Activated T-helper 1 cell treated with anti-CD3 and anti-CD28 coated beads, Interleukin-12 subunit alpha, Interleukin-12 subunit beta, Interleukin-2, Interleukin-4 antibody, amounts not matched to agents 30 ng/mL and 10 ng/mL and 1 ng/mL, durations not matched to agents 14 hours and 24 hours and 36 hours (primary cell): ENCODE measurements at regions not wholly inside any gene's neighbourhood (a gene's known extent, or its start where the extent isn't known, plus 50 kb on each side); places are given as distances from the start of the nearest gene placed in this dataset.

Source experiments
- DNase-seq: peaks from one replicate; pipeline ENCODE4 v3.0.0; 2021; ENCODE audit warnings: low spot score
- H3K27ac Mint-ChIP-seq: one replicate; pipeline ENCODE4 v1.8.0; 2021; ENCODE audit warnings: mild to moderate bottlenecking, mixed read lengths
- H3K27me3 Mint-ChIP-seq: one replicate; pipeline ENCODE4 v1.8.0; 2022; ENCODE audit warnings: mild to moderate bottlenecking, moderate library complexity, mixed read lengths; ENCODE audit not compliant: insufficient read depth
- H3K36me3 Mint-ChIP-seq: one replicate; pipeline ENCODE4 v1.8.0; 2021; ENCODE audit warnings: low read depth, mixed read lengths
- H3K4me1 Mint-ChIP-seq: one replicate; pipeline ENCODE4 v1.8.0; 2021; ENCODE audit warnings: low read depth, mixed read lengths
- H3K4me3 Mint-ChIP-seq: one replicate; pipeline ENCODE4 v1.8.0; 2021; ENCODE audit warnings: mild to moderate bottlenecking, moderate library complexity, mixed read lengths
- H3K9me3 Mint-ChIP-seq: one replicate; pipeline ENCODE4 v1.8.0; 2021; ENCODE audit warnings: mixed read lengths
- intact Hi-C: fragments of 100-400 bp; cut with micrococcal nuclease; formaldehyde crosslinking; loops from one replicate; pipeline ENCODE4 v1.15.1; 2024

- no peaks in the 10 kb centered on the region for H3K4me1 Mint-ChIP-seq
- DNase-seq = no peak
- intact Hi-C loops = no loop called here
- no peak overlapping the region for H3K4me3 Mint-ChIP-seq
- no peak overlapping the region for H3K27ac Mint-ChIP-seq
- H3K36me3 Mint-ChIP-seq = no peaks in the 10 kb centered on the region
- H3K27me3 Mint-ChIP-seq = no peaks in the 10 kb centered on the region
- H3K9me3 Mint-ChIP-seq = peaks cover 3% of the 10 kb centered on the region
Observed at GRCh38 chr4:31148990-31149389, 428.8 kb downstream of the PCDH7 start.

- H3K9me3 Mint-ChIP-seq = peaks cover 4% of the 10 kb centered on the region
- H3K4me3 Mint-ChIP-seq = no peak overlapping the region
- intact Hi-C loops = no loop called here
- H3K27ac Mint-ChIP-seq = no peak overlapping the region
- no peak for DNase-seq
- H3K27me3 Mint-ChIP-seq = no peaks in the 10 kb centered on the region
- H3K4me1 Mint-ChIP-seq = no peaks in the 10 kb centered on the region
- no peaks in the 10 kb centered on the region for H3K36me3 Mint-ChIP-seq
Observed at GRCh38 chr4:31156221-31156620, 436.1 kb downstream of the PCDH7 start.

- Mint-ChIP-seq H3K4me3 (no peak overlapping the region), H3K27me3 (no peaks in the 10 kb centered on the region)
- intact Hi-C loops = no loop called here
Observed at GRCh38 chr4:31160146-31160545, 440.0 kb downstream of the PCDH7 start.

DNA sequence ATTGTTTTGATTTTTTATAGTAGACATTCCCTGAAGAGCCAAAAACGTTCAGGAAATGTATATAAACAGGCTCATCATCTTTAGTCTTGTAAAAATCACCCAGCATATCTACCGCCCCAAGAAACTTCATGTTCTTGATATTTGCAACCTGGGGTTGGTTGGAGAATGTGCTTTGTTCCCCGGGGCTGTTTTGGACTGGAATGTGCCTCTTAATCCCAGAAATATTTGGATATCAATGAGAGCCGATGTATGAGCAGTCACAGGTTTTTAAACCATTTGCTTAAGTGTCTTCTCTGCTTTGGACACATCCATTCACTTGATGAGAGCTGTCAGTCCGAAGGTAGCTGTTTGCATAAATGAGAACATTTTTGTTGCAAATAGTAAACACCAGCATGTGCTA is 449.7 kb downstream of the PCDH7 start:
- intact Hi-C loops = no loop called here
- H3K27me3 Mint-ChIP-seq = no peaks in the 10 kb centered on the region

More at GRCh38 chr4:31160146-31160545, 440.0 kb downstream of the PCDH7 start:
- no peak overlapping the region for H3K27ac Mint-ChIP-seq
- DNase-seq = no peak
- no peaks in the 10 kb centered on the region for H3K36me3 Mint-ChIP-seq
- no peaks in the 10 kb centered on the region for H3K4me1 Mint-ChIP-seq
- H3K9me3 Mint-ChIP-seq = peaks cover 4% of the 10 kb centered on the region

DNA sequence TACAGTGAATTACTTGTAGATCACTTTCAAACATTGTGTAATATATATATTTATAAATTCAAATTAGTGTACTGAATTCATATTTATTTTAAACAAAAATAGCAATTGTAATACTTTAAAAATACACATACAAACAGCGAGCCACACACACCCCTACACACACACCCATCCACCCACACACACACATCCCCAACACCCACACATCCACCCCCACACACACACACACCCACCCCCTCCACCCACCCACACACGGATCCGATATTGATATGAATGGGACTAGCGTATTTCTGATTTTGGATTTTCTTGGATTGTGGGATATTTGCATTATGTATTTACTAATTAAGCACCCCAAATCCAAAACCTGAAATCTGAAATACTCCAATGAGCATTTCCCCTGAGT is 451.2 kb downstream of the PCDH7 start:
- no peaks in the 10 kb centered on the region for H3K4me1 Mint-ChIP-seq
- no peak for DNase-seq
- H3K27me3 Mint-ChIP-seq = no peaks in the 10 kb centered on the region
- H3K27ac Mint-ChIP-seq = no peak overlapping the region
- intact Hi-C loops = no loop called here
- H3K36me3 Mint-ChIP-seq = no peaks in the 10 kb centered on the region
- H3K4me3 Mint-ChIP-seq = no peak overlapping the region
- H3K9me3 Mint-ChIP-seq = peaks cover 3% of the 10 kb centered on the region

More for the DNA sequence above, 449.7 kb downstream of the PCDH7 start:
- DNase-seq = no peak
- no peaks in the 10 kb centered on the region for H3K36me3 Mint-ChIP-seq
- peaks cover 3% of the 10 kb centered on the region for H3K9me3 Mint-ChIP-seq
- H3K4me3 Mint-ChIP-seq = no peak overlapping the region
- H3K4me1 Mint-ChIP-seq = no peaks in the 10 kb centered on the region
- H3K27ac Mint-ChIP-seq = no peak overlapping the region

GRCh38 chr4:31175242-31175910 is 455.2 kb downstream of the PCDH7 start:
- Mint-ChIP-seq H3K4me3 (no peak overlapping the region), H3K27ac (no peak overlapping the region)

GRCh38 chr4:31183256-31183655 is 463.1 kb downstream of the PCDH7 start:
- intact Hi-C loops = no loop called here
- Mint-ChIP-seq H3K27ac (no peak overlapping the region), H3K36me3 (no peaks in the 10 kb centered on the region), H3K4me1 (no peaks in the 10 kb centered on the region), H3K4me3 (no peak overlapping the region), H3K27me3 (no peaks in the 10 kb centered on the region), H3K9me3 (peaks cover 19% of the 10 kb centered on the region)
- no peak for DNase-seq

More at GRCh38 chr4:31175242-31175910, 455.2 kb downstream of the PCDH7 start:
- Mint-ChIP-seq H3K4me1 (no peaks in the 10 kb centered on the region), H3K9me3 (peaks cover 3% of the 10 kb centered on the region), H3K27me3 (no peaks in the 10 kb centered on the region), H3K36me3 (no peaks in the 10 kb centered on the region)
- no peak for DNase-seq
- intact Hi-C loops = no loop called here

DNA sequence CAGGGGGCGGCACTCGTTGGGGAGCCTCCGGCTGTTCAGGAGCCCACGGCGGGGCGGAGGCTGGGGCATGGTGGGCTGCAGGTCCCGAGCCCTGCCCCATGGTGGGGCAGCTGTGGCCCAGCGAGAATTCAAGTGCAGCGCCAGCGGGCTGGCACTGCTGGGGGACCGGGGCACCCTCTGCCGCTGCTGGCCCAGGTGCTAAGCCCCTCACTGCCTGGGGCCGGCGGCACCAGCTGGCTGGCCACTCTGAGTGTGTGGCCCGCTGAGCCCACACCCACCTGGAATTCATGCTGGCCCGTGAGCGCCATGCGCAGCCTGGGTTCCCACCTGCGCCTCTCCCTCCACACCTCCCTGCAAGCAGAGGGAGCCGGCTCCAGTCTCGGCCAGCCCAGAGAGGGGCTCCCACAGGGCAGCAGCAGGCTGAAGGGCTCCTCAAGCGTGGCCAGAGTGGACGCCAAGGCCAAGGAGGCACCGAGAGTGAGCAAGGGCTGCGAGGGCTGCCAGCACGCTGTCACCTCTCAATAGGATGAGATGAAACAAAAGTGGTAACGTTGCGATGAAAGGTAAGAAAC is 464.9 kb downstream of the PCDH7 start:
- Mint-ChIP-seq H3K4me3 (no peak overlapping the region), H3K9me3 (peaks cover 19% of the 10 kb centered on the region), H3K27me3 (no peaks in the 10 kb centered on the region), H3K36me3 (no peaks in the 10 kb centered on the region), H3K4me1 (no peaks in the 10 kb centered on the region), H3K27ac (no peak overlapping the region)
- no peak for DNase-seq
- intact Hi-C loops = no loop called here

DNA sequence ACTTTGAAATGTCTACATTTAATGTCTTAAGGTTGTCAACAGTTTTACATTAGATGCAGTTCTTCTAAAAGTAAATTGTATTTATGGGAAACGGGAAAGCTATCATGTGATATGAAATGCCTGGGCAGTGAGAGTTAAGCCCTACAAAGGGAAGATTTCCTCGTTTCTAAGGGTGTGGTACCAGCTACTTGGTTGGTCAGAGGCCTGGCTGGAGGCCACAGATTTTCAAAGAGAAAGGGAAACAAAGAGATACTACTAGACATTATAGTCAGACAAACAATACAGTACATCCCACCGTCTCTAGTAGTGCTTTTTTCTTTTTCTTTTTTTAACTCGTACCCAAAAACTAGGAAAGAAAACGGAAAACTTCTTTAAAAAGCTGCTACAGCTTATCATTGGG is 467.8 kb downstream of the PCDH7 start:
- Mint-ChIP-seq H3K27ac (no peak overlapping the region), H3K27me3 (no peaks in the 10 kb centered on the region), H3K9me3 (peaks cover 21% of the 10 kb centered on the region), H3K4me1 (no peaks in the 10 kb centered on the region), H3K36me3 (no peaks in the 10 kb centered on the region), H3K4me3 (no peak overlapping the region)
- DNase-seq = no peak
- intact Hi-C loops = no loop called here

- H3K27me3 Mint-ChIP-seq = no peaks in the 10 kb centered on the region
Observed at GRCh38 chr4:31189938-31190337, 469.8 kb downstream of the PCDH7 start.

GRCh38 chr4:31190671-31191070 is 470.5 kb downstream of the PCDH7 start:
- H3K36me3 Mint-ChIP-seq = no peaks in the 10 kb centered on the region
- H3K27ac Mint-ChIP-seq = no peak overlapping the region
- H3K4me3 Mint-ChIP-seq = no peak overlapping the region
- H3K4me1 Mint-ChIP-seq = no peaks in the 10 kb centered on the region
- intact Hi-C loops = no loop called here
- no peak for DNase-seq
- H3K27me3 Mint-ChIP-seq = no peaks in the 10 kb centered on the region
- peaks cover 18% of the 10 kb centered on the region for H3K9me3 Mint-ChIP-seq

More at GRCh38 chr4:31189938-31190337, 469.8 kb downstream of the PCDH7 start:
- H3K4me1 Mint-ChIP-seq = no peaks in the 10 kb centered on the region
- no peak for DNase-seq
- H3K27ac Mint-ChIP-seq = no peak overlapping the region
- H3K36me3 Mint-ChIP-seq = no peaks in the 10 kb centered on the region
- intact Hi-C loops = no loop called here
- peaks cover 15% of the 10 kb centered on the region for H3K9me3 Mint-ChIP-seq
- no peak overlapping the region for H3K4me3 Mint-ChIP-seq

GRCh38 chr4:31192341-31192740 is 472.2 kb downstream of the PCDH7 start:
- H3K27me3 Mint-ChIP-seq = no peaks in the 10 kb centered on the region
- intact Hi-C loops = no loop called here

GRCh38 chr4:31193521-31193920 is 473.4 kb downstream of the PCDH7 start:
- intact Hi-C loops = no loop called here

More at GRCh38 chr4:31192341-31192740, 472.2 kb downstream of the PCDH7 start:
- no peak overlapping the region for H3K4me3 Mint-ChIP-seq
- DNase-seq = no peak
- no peaks in the 10 kb centered on the region for H3K4me1 Mint-ChIP-seq
- H3K27ac Mint-ChIP-seq = no peak overlapping the region
- peaks cover 25% of the 10 kb centered on the region for H3K9me3 Mint-ChIP-seq
- H3K36me3 Mint-ChIP-seq = no peaks in the 10 kb centered on the region

More at GRCh38 chr4:31193521-31193920, 473.4 kb downstream of the PCDH7 start:
- Mint-ChIP-seq H3K4me1 (no peaks in the 10 kb centered on the region), H3K4me3 (no peak overlapping the region), H3K27ac (no peak overlapping the region), H3K36me3 (no peaks in the 10 kb centered on the region), H3K27me3 (no peaks in the 10 kb centered on the region), H3K9me3 (peaks cover 25% of the 10 kb centered on the region)
- DNase-seq = no peak
